Heart right ventricle (tissue), 16 donors: ENCODE measurements at regions not wholly inside any gene's neighbourhood (a gene's known extent, or its start where the extent isn't known, plus 50 kb on each side); places are given as distances from the start of the nearest gene placed in this dataset.
"Not testable (repeated sequence)": the region's sequence is repeated elsewhere in the genome, so short reads cannot be mapped to it uniquely, and the experiment has no call there.

Source experiments
- ATAC-seq, 8 donors: fragments of 200-7000 bp; cut with Tn5 transposase; one replicate each; pipeline ENCODE4 v1.9.1; 2020; ENCODE audit warnings: mild to moderate bottlenecking in 8 of 8, moderate library complexity in 8 of 8, moderate number of reproducible peaks in 1 of 8
- DNase-seq, 2 donors: peaks; one replicate each; pipeline ENCODE4 v3.0.0-alpha.2; 2020
- H3K27ac ChIP-seq, 10 donors: fragments of 200-600 bp; sonication (generic) in 2 of 10; one replicate each; pipeline versions ENCODE4 v1.5.0 to v1.8.0; 2020 to 2022; ENCODE audit warnings: mild to moderate bottlenecking in 3 of 10
- H3K27me3 ChIP-seq, 7 donors: fragments of 200-600 bp; one replicate each; pipeline ENCODE4 v1.8.0; 2021 to 2022; ENCODE audit warnings: mild to moderate bottlenecking in 2 of 7
- H3K36me3 ChIP-seq, 9 donors: fragments of 200-600 bp; sonication (generic) in 1 of 9; one replicate each; pipeline versions ENCODE4 v1.5.0 to v1.8.0; 2020 to 2022; ENCODE audit warnings: mild to moderate bottlenecking in 2 of 9
- H3K4me1 ChIP-seq, 9 donors: fragments of 200-600 bp; sonication (generic) in 1 of 9; one replicate each; pipeline versions ENCODE4 v1.5.0 to v1.8.0; 2020 to 2022; ENCODE audit warnings: mild to moderate bottlenecking in 4 of 9
- H3K4me3 ChIP-seq, 10 donors: fragments of 200-600 bp; sonication (generic) in 2 of 10; one replicate each; pipeline versions ENCODE4 v1.5.0 to v1.8.0; 2020 to 2022; ENCODE audit warnings: mild to moderate bottlenecking in 7 of 10, moderate library complexity in 2 of 10
- H3K9me3 ChIP-seq, 11 donors: fragments of 200-600 bp in 10 of 11; sonication (generic) in 2 of 11; one replicate each; pipeline versions ENCODE4 v1.5.0 to v1.8.0; 2013 to 2022; ENCODE audit warnings: mild to moderate bottlenecking in 2 of 11, control low read depth in 1 of 11, moderate library complexity in 1 of 11
- CTCF ChIP-seq, 9 donors: fragments of 200-600 bp; sonication (generic) in 2 of 9; IDR thresholded peaks; one replicate each; pipeline versions ENCODE4 v1.5.0 to v1.8.0; 2021 to 2022; ENCODE audit warnings: antibody characterized with exemption in 9 of 9, mild to moderate bottlenecking in 5 of 9, moderate library complexity in 1 of 9
- WGBS, 2 donors: extraction: QIAGEN DNeasy Blood & Tissue Kit; methylation state at CpG; one replicate each; pipeline ENCODE4 v1.1.7; 2013; ENCODE audit warnings: inconsistent platforms in 1 of 2; 5-methylcytosine and 5-hydroxymethylcytosine counted together
- intact Hi-C, 10 donors: fragments of 100-400 bp; cut with DNase I; formaldehyde crosslinking; loops; one replicate each; pipeline versions ENCODE4 v1.11.1 to v1.14.2; 2022
- donor health status: Arrhythmogenic right ventricular cardiomyopathy.
- donor health status: ischemic (EF 13 %, LVEDD 7.1; RV severe dilation, severe dysfunction).
- donor health status: healthy with polysubstance abuse.
- donor health status: DM: no; HTN: yes; CAD: no.
- donor health status: DM: no; HTN: no; CAD: no.
- donor health status: ischemic (EF 25% LVEDD 6.9; RV normal size, moderate dysfunction).
- donor health status: ischemic (EF 25% LVEDD 5.7; RV mildly dilated, moderate dysfunction).
- donor health status: healthy.
- donor health status: DM: yes; HTN: yes; CAD: no.
- donor health status: Ischemic cardiomyopathy.
- donor health status: ischemic (EF 35%, LVEDD 5.7; RV mildly dilated, moderate dysfunction).
- donor health status: nonischemic (EF 11% LVEDD 7.7; RV severe dilation, severe dysfunction).
- donor health status: DM: yes; HTN: yes; CAD: no.
- donor health status: PGD.
- donor health status: ischemic (EF 29% LVEDD 5.4; RV normal size, mild dysfunction).
- donor health status: nonischemic (EF 23%, LVEDD 6.1; RV moderate dilation, normal function).

GRCh38 chr18:28438381-28438780 is 261.5 kb upstream of the CDH2 start:
- no peaks in the 10 kb centered on the region for H3K4me1 ChIP-seq
- peaks cover 0 to 27% (median 0%) of the 10 kb centered on the region in 11 donors for H3K9me3 ChIP-seq
- H3K4me3 ChIP-seq: no peak overlapping the region
- DNase-seq (no peak), ATAC-seq (no peak)
- WGBS, 2 donors: 77 to 87% methylated on average over 2 of the region's 2 CpGs
- no peaks in the 10 kb centered on the region for H3K27me3 ChIP-seq
- no peaks in the 10 kb centered on the region for H3K36me3 ChIP-seq
- intact Hi-C loops: no loop called here
- H3K27ac ChIP-seq: no peak overlapping the region
- no peak for TF ChIP-seq CTCF (IDR thresholded peaks at IDR 0.05)

GRCh38 chr18:28432339-28432738 is 255.4 kb upstream of the CDH2 start:
- WGBS, 2 donors: 50 to 55% methylated on average over 5 of the region's 5 CpGs
- no peak for DNase-seq
- H3K27ac ChIP-seq: no peak overlapping the region
- H3K27me3 ChIP-seq: no peaks in the 10 kb centered on the region
- intact Hi-C loops: no loop called here
- TF ChIP-seq CTCF (IDR thresholded peaks at IDR 0.05): no peak
- peaks cover 0 to 19% (median 0%) of the 10 kb centered on the region in 11 donors for H3K9me3 ChIP-seq
- no peaks in the 10 kb centered on the region for H3K4me1 ChIP-seq
- H3K4me3 ChIP-seq: no peak overlapping the region
- no peak for ATAC-seq
- H3K36me3 ChIP-seq: no peaks in the 10 kb centered on the region

GRCh38 chr18:28425886-28426285 is 249.0 kb upstream of the CDH2 start:
- 87 to 89% methylated on average over 5 of the region's 5 CpGs for WGBS, 2 donors
- no peak for TF ChIP-seq CTCF (IDR thresholded peaks at IDR 0.05)
- intact Hi-C loops: no loop called here
- Histone ChIP-seq H3K27me3 (no peaks in the 10 kb centered on the region), H3K4me1 (no peaks in the 10 kb centered on the region), H3K36me3 (no peaks in the 10 kb centered on the region), H3K9me3 (peaks cover 0 to 37% (median 0%) of the 10 kb centered on the region in 11 donors), H3K4me3 (no peak overlapping the region), H3K27ac (no peak overlapping the region)
- ATAC-seq: no peak
- DNase-seq: no peak

- no peak for TF ChIP-seq CTCF (IDR thresholded peaks at IDR 0.05)
- intact Hi-C loops: no loop called here
- WGBS, 2 donors: 83 to 85% methylated on average over 2 of the region's 2 CpGs
Measured at GRCh38 chr18:28422577-28422976, 245.6 kb upstream of the CDH2 start.

GRCh38 chr18:28421950-28422349 is 245.0 kb upstream of the CDH2 start:
- peaks cover 0 to 31% (median 0%) of the 10 kb centered on the region in 11 donors for H3K9me3 ChIP-seq
- H3K27ac ChIP-seq, H3K36me3 ChIP-seq, H3K27me3 ChIP-seq, ATAC-seq, H3K4me3 ChIP-seq, H3K4me1 ChIP-seq, DNase-seq, intact Hi-C loops: not testable (repeated sequence)
- WGBS, 2 donors: 84 to 95% methylated on average over 11 to 12 of the region's 17 CpGs

More at GRCh38 chr18:28422577-28422976, 245.6 kb upstream of the CDH2 start:
- Histone ChIP-seq H3K9me3 (peaks cover 0 to 31% (median 0%) of the 10 kb centered on the region in 11 donors), H3K36me3 (no peaks in the 10 kb centered on the region), H3K4me1 (no peaks in the 10 kb centered on the region), H3K4me3 (no peak overlapping the region), H3K27ac (no peak overlapping the region), H3K27me3 (no peaks in the 10 kb centered on the region)
- ATAC-seq: no peak
- no peak for DNase-seq
